ENCODE measurements at regions not wholly inside any gene's neighbourhood (a gene's known extent, or its start where the extent isn't known, plus 50 kb on each side); places are given as distances from the start of the nearest gene placed in this dataset.

DNA sequence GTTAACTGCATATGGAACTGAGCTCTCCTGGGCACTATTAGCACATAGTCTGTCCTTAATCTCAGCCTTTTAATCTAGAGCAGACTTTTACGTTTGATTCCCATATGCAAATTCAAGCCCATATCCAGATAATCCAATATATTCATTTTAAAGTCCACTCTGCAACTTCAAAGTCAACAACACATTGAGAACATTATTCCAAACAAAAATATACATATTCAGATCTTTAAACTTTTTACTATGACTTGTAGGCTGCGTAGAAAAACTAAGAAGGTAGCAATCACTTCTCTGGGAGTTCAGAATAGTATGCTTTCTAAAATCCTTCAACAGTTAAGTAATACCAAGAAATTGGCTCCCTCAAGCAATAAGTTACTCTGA is 499.4 kb downstream of the SPATA31D1 start:
- no peak overlapping the region for H2AK5ac ChIP-seq (ENCODE audit: low read length)
- H3K27ac ChIP-seq (ENCODE audit: low read depth, low read length), result no peak overlapping the region
- H2BK12ac ChIP-seq (ENCODE audit: low read length), result no peak overlapping the region
- H2BK5ac ChIP-seq (ENCODE audit: low read depth, low read length, poor library complexity), result no peak overlapping the region
- no peak overlapping the region for H3K4me3 ChIP-seq (ENCODE audit: low read depth, low read length)
- no peak overlapping the region for H3K18ac ChIP-seq (ENCODE audit: low read length)
- no peak overlapping the region for H3K4me2 ChIP-seq (ENCODE audit: low read length)
- peaks cover 1% of the 10 kb centered on the region for H3K27me3 ChIP-seq (ENCODE audit: insufficient read depth, low read length)
- no peak overlapping the region for H4K91ac ChIP-seq (ENCODE audit: low read depth, low read length)
- H3K9me3 ChIP-seq (ENCODE audit: insufficient read depth, low read depth, low read length), result no peaks in the 10 kb centered on the region
- no peak for DNase-seq
- no peak overlapping the region for H3K9ac ChIP-seq (ENCODE audit: low read length)
- peaks cover 2 to 3% of the 10 kb centered on the region in 2 experiments for H3K4me1 ChIP-seq (ENCODE audit: control insufficient read depth in 1 of 2, insufficient read depth in 2 of 2, low read length in 2 of 2)
- H3K23ac ChIP-seq (ENCODE audit: low read length), result no peak overlapping the region
- no peak overlapping the region for H2AFZ ChIP-seq (ENCODE audit: insufficient read depth, low read length, poor library complexity)
- no peaks in the 10 kb centered on the region for H3K79me2 ChIP-seq (ENCODE audit: control insufficient read depth, insufficient read depth, low read length, poor library complexity)
- H2BK120ac ChIP-seq (ENCODE audit: insufficient read depth, low read length, poor library complexity), result no peak overlapping the region
- no peaks in the 10 kb centered on the region for H3K36me3 ChIP-seq (ENCODE audit: control insufficient read depth in 1 of 2, insufficient read depth in 2 of 2, low read length in 2 of 2)
- no peaks in the 10 kb centered on the region for H3K79me1 ChIP-seq (ENCODE audit: low read length)
- no peak overlapping the region for H4K12ac ChIP-seq (ENCODE audit: low read depth, low read length)
- no peak overlapping the region for H4K8ac ChIP-seq (ENCODE audit: low read depth, low read length)
- WGBS (ENCODE audit: extremely low coverage, insufficient coverage, insufficient read length), result no CpG with 5 or more reads among the region's 2 CpGs
- no peak overlapping the region for H3K14ac ChIP-seq (ENCODE audit: low read length)
- no peak overlapping the region for H3K4ac ChIP-seq (ENCODE audit: low read depth, low read length)

DNA sequence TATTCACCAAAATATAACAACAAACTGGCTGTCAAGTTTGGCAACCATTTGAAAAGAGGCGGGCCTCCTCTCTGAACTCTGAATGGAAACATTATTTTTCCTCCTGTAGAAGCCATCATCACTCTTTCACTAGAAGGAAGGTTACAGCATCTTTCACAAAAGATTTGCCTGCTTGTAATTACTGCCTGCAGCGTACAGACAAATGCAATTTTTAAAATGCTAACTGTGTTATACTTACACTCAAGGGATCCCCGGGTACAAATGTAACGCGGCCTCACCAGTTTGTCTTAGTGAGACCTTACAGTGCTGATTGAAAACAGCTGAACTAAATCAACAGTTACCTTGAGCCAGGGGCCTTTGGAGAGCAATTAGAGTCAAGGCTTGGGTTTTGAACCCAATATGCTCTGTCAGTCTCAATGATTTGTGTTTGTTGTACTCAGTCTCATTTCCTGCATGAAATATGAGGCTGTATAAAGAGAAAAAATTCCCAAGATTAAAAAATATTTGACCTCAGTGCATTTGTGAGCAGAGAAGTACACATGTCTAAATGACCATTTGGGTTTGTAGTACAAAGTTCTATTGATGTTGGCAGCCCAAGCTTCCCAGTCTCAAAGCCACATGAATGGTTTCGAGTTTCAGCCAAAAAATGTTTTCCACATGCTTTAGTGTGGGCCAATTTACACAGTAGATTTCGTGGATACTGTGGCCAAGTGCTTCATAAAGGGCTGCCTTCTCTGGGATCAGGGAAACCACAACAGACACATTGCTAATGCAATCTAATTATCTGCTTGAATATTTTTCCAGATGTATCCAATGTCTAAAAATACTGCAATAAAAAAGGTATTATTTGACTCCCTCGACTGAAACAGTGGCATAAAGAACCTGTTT is 500.0 kb downstream of the SPATA31D1 start:
- H2AFZ ChIP-seq (ENCODE audit: insufficient read depth, low read length, poor library complexity), result no peak overlapping the region
- WGBS (ENCODE audit: extremely low coverage, insufficient coverage, insufficient read length), result no CpG with 5 or more reads among the region's 8 CpGs
- no peaks in the 10 kb centered on the region for H3K79me1 ChIP-seq (ENCODE audit: low read length)
- no peak overlapping the region for H3K14ac ChIP-seq (ENCODE audit: low read length)
- H3K4me1 ChIP-seq (ENCODE audit: control insufficient read depth in 1 of 2, insufficient read depth in 2 of 2, low read length in 2 of 2), result peaks cover 2 to 3% of the 10 kb centered on the region in 2 experiments
- H2BK120ac ChIP-seq (ENCODE audit: insufficient read depth, low read length, poor library complexity), result no peak overlapping the region
- H3K9ac ChIP-seq (ENCODE audit: low read length), result no peak overlapping the region
- no peak overlapping the region for H2BK5ac ChIP-seq (ENCODE audit: low read depth, low read length, poor library complexity)
- no peak overlapping the region for H3K4me2 ChIP-seq (ENCODE audit: low read length)
- no peaks in the 10 kb centered on the region for H3K36me3 ChIP-seq (ENCODE audit: control insufficient read depth in 1 of 2, insufficient read depth in 2 of 2, low read length in 2 of 2)
- H4K12ac ChIP-seq (ENCODE audit: low read depth, low read length), result no peak overlapping the region
- H3K23ac ChIP-seq (ENCODE audit: low read length), result no peak overlapping the region
- H3K27me3 ChIP-seq (ENCODE audit: insufficient read depth, low read length), result peaks cover 1% of the 10 kb centered on the region
- DNase-seq, result no peak
- H2AK5ac ChIP-seq (ENCODE audit: low read length), result no peak overlapping the region
- H4K91ac ChIP-seq (ENCODE audit: low read depth, low read length), result no peak overlapping the region
- no peak overlapping the region for H3K4me3 ChIP-seq (ENCODE audit: low read depth, low read length)
- no peak overlapping the region for H3K4ac ChIP-seq (ENCODE audit: low read depth, low read length)
- H3K79me2 ChIP-seq (ENCODE audit: control insufficient read depth, insufficient read depth, low read length, poor library complexity), result no peaks in the 10 kb centered on the region
- H4K8ac ChIP-seq (ENCODE audit: low read depth, low read length), result no peak overlapping the region
- no peaks in the 10 kb centered on the region for H3K9me3 ChIP-seq (ENCODE audit: insufficient read depth, low read depth, low read length)
- H3K27ac ChIP-seq (ENCODE audit: low read depth, low read length), result no peak overlapping the region
- H2BK12ac ChIP-seq (ENCODE audit: low read length), result no peak overlapping the region
- no peak overlapping the region for H3K18ac ChIP-seq (ENCODE audit: low read length)

DNA sequence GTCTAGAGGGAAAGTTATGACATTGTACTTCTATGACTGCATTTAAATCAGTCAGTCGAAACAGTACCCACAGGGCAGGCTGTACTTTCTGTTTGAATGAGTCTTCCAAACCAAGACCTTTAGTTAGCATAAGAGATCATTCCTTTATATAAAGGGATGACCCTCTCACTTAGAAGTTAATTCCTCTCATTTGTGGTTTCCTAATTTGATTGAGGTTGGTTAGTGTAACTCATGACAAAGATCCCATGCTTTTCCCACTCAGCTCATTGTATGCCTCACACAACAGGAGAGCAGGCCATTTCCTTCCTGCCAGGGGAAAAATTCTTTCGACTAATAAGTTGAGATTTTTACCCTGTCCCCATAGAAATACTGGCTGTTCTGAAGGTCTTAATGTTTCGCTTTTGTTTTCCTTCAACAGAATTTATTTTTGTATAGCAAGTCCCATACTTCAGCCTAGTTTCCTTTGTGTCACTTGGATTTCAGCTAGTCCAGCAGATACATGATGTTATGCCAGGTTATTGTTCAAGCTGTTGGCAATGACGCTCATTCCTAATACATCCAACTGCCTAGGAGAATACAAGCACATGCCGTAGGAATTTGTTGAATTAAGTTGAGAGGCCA is 500.7 kb downstream of the SPATA31D1 start:
- no peak overlapping the region for H3K4me2 ChIP-seq (ENCODE audit: low read length)
- H3K4me1 ChIP-seq (ENCODE audit: control insufficient read depth in 1 of 2, insufficient read depth in 2 of 2, low read length in 2 of 2), result peaks cover 2 to 3% of the 10 kb centered on the region in 2 experiments
- no peak overlapping the region for H3K4me3 ChIP-seq (ENCODE audit: low read depth, low read length)
- H2AFZ ChIP-seq (ENCODE audit: insufficient read depth, low read length, poor library complexity), result no peak overlapping the region
- no peak overlapping the region for H2BK120ac ChIP-seq (ENCODE audit: insufficient read depth, low read length, poor library complexity)
- no CpG with 5 or more reads among the region's 5 CpGs for WGBS (ENCODE audit: extremely low coverage, insufficient coverage, insufficient read length)
- no peak overlapping the region for H3K18ac ChIP-seq (ENCODE audit: low read length)
- H3K79me1 ChIP-seq (ENCODE audit: low read length), result no peaks in the 10 kb centered on the region
- no peaks in the 10 kb centered on the region for H3K79me2 ChIP-seq (ENCODE audit: control insufficient read depth, insufficient read depth, low read length, poor library complexity)
- no peak overlapping the region for H3K14ac ChIP-seq (ENCODE audit: low read length)
- H3K27me3 ChIP-seq (ENCODE audit: insufficient read depth, low read length), result peaks cover 1% of the 10 kb centered on the region
- H4K8ac ChIP-seq (ENCODE audit: low read depth, low read length), result no peak overlapping the region
- no peak overlapping the region for H2AK5ac ChIP-seq (ENCODE audit: low read length)
- no peak overlapping the region for H3K4ac ChIP-seq (ENCODE audit: low read depth, low read length)
- H4K91ac ChIP-seq (ENCODE audit: low read depth, low read length), result no peak overlapping the region
- no peak overlapping the region for H3K27ac ChIP-seq (ENCODE audit: low read depth, low read length)
- DNase-seq, result no peak
- H3K9me3 ChIP-seq (ENCODE audit: insufficient read depth, low read depth, low read length), result no peaks in the 10 kb centered on the region
- H3K9ac ChIP-seq (ENCODE audit: low read length), result no peak overlapping the region
- no peak overlapping the region for H2BK5ac ChIP-seq (ENCODE audit: low read depth, low read length, poor library complexity)
- H3K23ac ChIP-seq (ENCODE audit: low read length), result no peak overlapping the region
- no peak overlapping the region for H4K12ac ChIP-seq (ENCODE audit: low read depth, low read length)
- no peaks in the 10 kb centered on the region for H3K36me3 ChIP-seq (ENCODE audit: control insufficient read depth in 1 of 2, insufficient read depth in 2 of 2, low read length in 2 of 2)
- no peak overlapping the region for H2BK12ac ChIP-seq (ENCODE audit: low read length)

DNA sequence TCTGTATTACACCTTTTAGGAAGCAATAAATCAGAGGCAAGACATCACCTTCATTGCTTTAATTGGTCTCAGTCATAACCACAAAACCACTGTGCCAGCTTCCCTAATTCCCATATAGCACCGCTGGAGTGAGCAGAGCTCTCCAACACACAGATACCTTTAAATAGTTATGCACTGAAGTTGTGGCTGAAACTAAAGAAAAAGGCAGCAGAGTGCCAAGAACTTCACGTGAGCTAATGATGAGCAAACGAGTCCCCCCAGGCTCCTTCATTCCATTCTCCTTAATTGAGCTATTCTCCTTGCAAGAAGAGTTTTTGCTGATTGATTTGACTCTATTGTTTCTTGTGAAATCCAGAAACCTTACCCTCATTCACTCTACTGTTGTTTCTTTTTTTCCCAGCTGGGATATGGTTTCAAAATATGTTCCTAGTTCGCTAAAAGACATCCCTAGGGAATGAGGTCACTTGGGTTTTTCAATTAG is 501.5 kb downstream of the SPATA31D1 start:
- peaks cover 2 to 3% of the 10 kb centered on the region in 2 experiments for H3K4me1 ChIP-seq (ENCODE audit: control insufficient read depth in 1 of 2, insufficient read depth in 2 of 2, low read length in 2 of 2)
- no peak overlapping the region for H3K4me3 ChIP-seq (ENCODE audit: low read depth, low read length)
- H3K27ac ChIP-seq (ENCODE audit: low read depth, low read length), result no peak overlapping the region
- H3K9me3 ChIP-seq (ENCODE audit: insufficient read depth, low read depth, low read length), result no peaks in the 10 kb centered on the region
- no peak overlapping the region for H3K14ac ChIP-seq (ENCODE audit: low read length)
- no peak overlapping the region for H3K4me2 ChIP-seq (ENCODE audit: low read length)
- no peak overlapping the region for H4K12ac ChIP-seq (ENCODE audit: low read depth, low read length)
- H3K4ac ChIP-seq (ENCODE audit: low read depth, low read length), result no peak overlapping the region
- H3K9ac ChIP-seq (ENCODE audit: low read length), result no peak overlapping the region
- H4K91ac ChIP-seq (ENCODE audit: low read depth, low read length), result no peak overlapping the region
- no peaks in the 10 kb centered on the region for H3K36me3 ChIP-seq (ENCODE audit: control insufficient read depth in 1 of 2, insufficient read depth in 2 of 2, low read length in 2 of 2)
- H3K18ac ChIP-seq (ENCODE audit: low read length), result no peak overlapping the region
- no peak overlapping the region for H2BK5ac ChIP-seq (ENCODE audit: low read depth, low read length, poor library complexity)
- H2BK12ac ChIP-seq (ENCODE audit: low read length), result no peak overlapping the region
- H3K23ac ChIP-seq (ENCODE audit: low read length), result no peak overlapping the region
- no peak overlapping the region for H2AFZ ChIP-seq (ENCODE audit: insufficient read depth, low read length, poor library complexity)
- H2AK5ac ChIP-seq (ENCODE audit: low read length), result no peak overlapping the region
- H2BK120ac ChIP-seq (ENCODE audit: insufficient read depth, low read length, poor library complexity), result no peak overlapping the region
- no peak overlapping the region for H4K8ac ChIP-seq (ENCODE audit: low read depth, low read length)
- H3K79me1 ChIP-seq (ENCODE audit: low read length), result no peaks in the 10 kb centered on the region
- peaks cover 1% of the 10 kb centered on the region for H3K27me3 ChIP-seq (ENCODE audit: insufficient read depth, low read length)
- DNase-seq, result no peak
- no CpG with 5 or more reads among the region's 4 CpGs for WGBS (ENCODE audit: extremely low coverage, insufficient coverage, insufficient read length)
- no peaks in the 10 kb centered on the region for H3K79me2 ChIP-seq (ENCODE audit: control insufficient read depth, insufficient read depth, low read length, poor library complexity)

All from trophoblast cell (in vitro differentiated cells and primary cell).